Breast epithelium (tissue), 3 donors: ENCODE measurements at regions not wholly inside any gene's neighbourhood (a gene's known extent, or its start where the extent isn't known, plus 50 kb on each side); places are given as distances from the start of the nearest gene placed in this dataset.

Experiments used
- CTCF ChIP-seq, 3 donors: fragments of 450-650 bp; IDR thresholded peaks; one replicate each; pipeline ENCODE4 v1.5.1; 2016 to 2017; ENCODE audit warnings: antibody characterized with exemption in 3 of 3, mild to moderate bottlenecking in 3 of 3, moderate library complexity in 3 of 3
- POLR2AphosphoS5 ChIP-seq, 3 donors: sonication (generic); formaldehyde crosslinking; IDR thresholded peaks; one replicate each; pipeline ENCODE4 v1.6.1; 2017; ENCODE audit warnings: antibody characterized with exemption in 3 of 3

- TF ChIP-seq CTCF (IDR thresholded peaks at IDR 0.05) (no peak), POLR2AphosphoS5 (IDR thresholded peaks at IDR 0.05) (no peak)
Measured at GRCh38 chr5:17121776-17122175, 95.7 kb upstream of the BASP1 start.
